GM23338 (cell line): ENCODE measurements at regions not wholly inside any gene's neighbourhood (a gene's known extent, or its start where the extent isn't known, plus 50 kb on each side); places are given as distances from the start of the nearest gene placed in this dataset.

Experiments used
- CREB1 ChIP-seq: fragments of 250-450 bp; sonication (Bioruptor Pico); IDR thresholded peaks from 2 replicates; pipeline ENCODE4 v1.5.0; 2020; ENCODE audit warnings: low read depth, mild to moderate bottlenecking, moderate library complexity
- EZH2 ChIP-seq: fragments of 200-600 bp; sonication (generic); IDR thresholded peaks from one replicate; pipeline ENCODE4 v1.8.0; 2017; ENCODE audit warnings: antibody characterized with exemption, mild to moderate bottlenecking, low read depth; ENCODE audit not compliant: unreplicated experiment
- EZH2phosphoT487 ChIP-seq: fragments of 200-600 bp; sonication (generic); IDR thresholded peaks from one replicate; pipeline ENCODE4 v1.8.1; 2018; ENCODE audit warnings: antibody characterized with exemption; ENCODE audit not compliant: unreplicated experiment
- JUNB ChIP-seq: IDR thresholded peaks from one replicate; pipeline ENCODE4 v1.6.1; 2016; ENCODE audit warnings: antibody characterized with exemption; ENCODE audit not compliant: unreplicated experiment
- NANOG ChIP-seq: IDR thresholded peaks from 2 replicates; pipeline ENCODE4 v1.6.1; 2016; ENCODE audit warnings: antibody characterized with exemption, borderline replicate concordance
- POLR2AphosphoS5 ChIP-seq: IDR thresholded peaks from 2 replicates; pipeline ENCODE4 v1.6.1; 2016; ENCODE audit warnings: antibody characterized with exemption, low read depth
- STAT1 ChIP-seq: IDR thresholded peaks from one replicate; pipeline ENCODE4 v1.6.1; 2016; ENCODE audit warnings: antibody characterized with exemption; ENCODE audit not compliant: unreplicated experiment
- ZNF114 ChIP-seq: fragments of 250-450 bp; sonication (Bioruptor Pico); IDR thresholded peaks from 2 replicates; pipeline ENCODE4 v1.5.0; 2020; ENCODE audit warnings: mild to moderate bottlenecking, moderate library complexity
- TF ChIP-seq, protein P1 (sequence below), 2 experiments: fragments of 200-600 bp in 1 of 2; sonication (generic) in 1 of 2; conservative IDR thresholded peaks; 2 replicates each; pipeline versions ENCODE4 v1.5.1 to v1.6.1; 2016 to 2017; ENCODE audit warnings: antibody characterized with exemption in 2 of 2, low read depth in 2 of 2, mild to moderate bottlenecking in 2 of 2, moderate library complexity in 1 of 2
- TF ChIP-seq, protein P2 (sequence below): IDR thresholded peaks from one replicate; pipeline ENCODE4 v1.6.1; 2018; ENCODE audit warnings: antibody characterized with exemption; ENCODE audit not compliant: unreplicated experiment

DNA sequence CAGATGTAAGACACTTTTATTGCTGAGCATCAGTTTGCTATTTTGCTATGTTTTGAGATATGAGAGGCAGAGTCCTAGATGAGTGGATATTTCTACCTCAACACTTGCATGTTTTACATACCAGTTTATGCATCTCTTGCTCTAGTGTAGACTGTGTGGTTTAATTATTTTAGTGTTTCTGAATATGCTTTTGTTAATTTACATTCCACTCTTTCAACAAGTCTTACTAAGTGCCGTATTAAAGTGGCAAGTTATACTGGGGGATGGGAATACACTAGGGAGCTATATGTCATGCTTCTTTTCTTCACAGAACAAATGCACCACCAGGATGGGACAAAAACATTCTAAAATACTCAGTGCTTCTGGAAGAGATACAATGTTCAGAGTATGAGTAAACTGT is 507.7 kb upstream of the PRMT6 start:
- TF ChIP-seq, protein P1, sequence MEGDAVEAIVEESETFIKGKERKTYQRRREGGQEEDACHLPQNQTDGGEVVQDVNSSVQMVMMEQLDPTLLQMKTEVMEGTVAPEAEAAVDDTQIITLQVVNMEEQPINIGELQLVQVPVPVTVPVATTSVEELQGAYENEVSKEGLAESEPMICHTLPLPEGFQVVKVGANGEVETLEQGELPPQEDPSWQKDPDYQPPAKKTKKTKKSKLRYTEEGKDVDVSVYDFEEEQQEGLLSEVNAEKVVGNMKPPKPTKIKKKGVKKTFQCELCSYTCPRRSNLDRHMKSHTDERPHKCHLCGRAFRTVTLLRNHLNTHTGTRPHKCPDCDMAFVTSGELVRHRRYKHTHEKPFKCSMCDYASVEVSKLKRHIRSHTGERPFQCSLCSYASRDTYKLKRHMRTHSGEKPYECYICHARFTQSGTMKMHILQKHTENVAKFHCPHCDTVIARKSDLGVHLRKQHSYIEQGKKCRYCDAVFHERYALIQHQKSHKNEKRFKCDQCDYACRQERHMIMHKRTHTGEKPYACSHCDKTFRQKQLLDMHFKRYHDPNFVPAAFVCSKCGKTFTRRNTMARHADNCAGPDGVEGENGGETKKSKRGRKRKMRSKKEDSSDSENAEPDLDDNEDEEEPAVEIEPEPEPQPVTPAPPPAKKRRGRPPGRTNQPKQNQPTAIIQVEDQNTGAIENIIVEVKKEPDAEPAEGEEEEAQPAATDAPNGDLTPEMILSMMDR (conservative IDR thresholded peaks at IDR 0.05; ENCODE audit: low read depth in 2 of 2): no peak
- TF ChIP-seq EZH2 (no peak), ZNF114 (CRISPR knock-in tag) (no peak), EZH2phosphoT487 (no peak), STAT1 (no peak), POLR2AphosphoS5 (no peak), NANOG (no peak), JUNB (no peak), CREB1 (CRISPR knock-in tag) (no peak)
- TF ChIP-seq, protein P2, sequence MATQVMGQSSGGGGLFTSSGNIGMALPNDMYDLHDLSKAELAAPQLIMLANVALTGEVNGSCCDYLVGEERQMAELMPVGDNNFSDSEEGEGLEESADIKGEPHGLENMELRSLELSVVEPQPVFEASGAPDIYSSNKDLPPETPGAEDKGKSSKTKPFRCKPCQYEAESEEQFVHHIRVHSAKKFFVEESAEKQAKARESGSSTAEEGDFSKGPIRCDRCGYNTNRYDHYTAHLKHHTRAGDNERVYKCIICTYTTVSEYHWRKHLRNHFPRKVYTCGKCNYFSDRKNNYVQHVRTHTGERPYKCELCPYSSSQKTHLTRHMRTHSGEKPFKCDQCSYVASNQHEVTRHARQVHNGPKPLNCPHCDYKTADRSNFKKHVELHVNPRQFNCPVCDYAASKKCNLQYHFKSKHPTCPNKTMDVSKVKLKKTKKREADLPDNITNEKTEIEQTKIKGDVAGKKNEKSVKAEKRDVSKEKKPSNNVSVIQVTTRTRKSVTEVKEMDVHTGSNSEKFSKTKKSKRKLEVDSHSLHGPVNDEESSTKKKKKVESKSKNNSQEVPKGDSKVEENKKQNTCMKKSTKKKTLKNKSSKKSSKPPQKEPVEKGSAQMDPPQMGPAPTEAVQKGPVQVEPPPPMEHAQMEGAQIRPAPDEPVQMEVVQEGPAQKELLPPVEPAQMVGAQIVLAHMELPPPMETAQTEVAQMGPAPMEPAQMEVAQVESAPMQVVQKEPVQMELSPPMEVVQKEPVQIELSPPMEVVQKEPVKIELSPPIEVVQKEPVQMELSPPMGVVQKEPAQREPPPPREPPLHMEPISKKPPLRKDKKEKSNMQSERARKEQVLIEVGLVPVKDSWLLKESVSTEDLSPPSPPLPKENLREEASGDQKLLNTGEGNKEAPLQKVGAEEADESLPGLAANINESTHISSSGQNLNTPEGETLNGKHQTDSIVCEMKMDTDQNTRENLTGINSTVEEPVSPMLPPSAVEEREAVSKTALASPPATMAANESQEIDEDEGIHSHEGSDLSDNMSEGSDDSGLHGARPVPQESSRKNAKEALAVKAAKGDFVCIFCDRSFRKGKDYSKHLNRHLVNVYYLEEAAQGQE: no peak
